HG02571 (cell line): ENCODE measurements at regions not wholly inside any gene's neighbourhood (a gene's known extent, or its start where the extent isn't known, plus 50 kb on each side); places are given as distances from the start of the nearest gene placed in this dataset.
"Not testable (repeated sequence)": the region's sequence is repeated elsewhere in the genome, so short reads cannot be mapped to it uniquely, and the experiment has no call there.

Source experiments
- ATAC-seq: cut with Tn5 transposase; IDR thresholded peaks from one replicate; pipeline ENCODE4 v1.9.1; 2021; ENCODE audit warnings: mild to moderate bottlenecking, moderate library complexity; ENCODE audit not compliant: unreplicated experiment

DNA sequence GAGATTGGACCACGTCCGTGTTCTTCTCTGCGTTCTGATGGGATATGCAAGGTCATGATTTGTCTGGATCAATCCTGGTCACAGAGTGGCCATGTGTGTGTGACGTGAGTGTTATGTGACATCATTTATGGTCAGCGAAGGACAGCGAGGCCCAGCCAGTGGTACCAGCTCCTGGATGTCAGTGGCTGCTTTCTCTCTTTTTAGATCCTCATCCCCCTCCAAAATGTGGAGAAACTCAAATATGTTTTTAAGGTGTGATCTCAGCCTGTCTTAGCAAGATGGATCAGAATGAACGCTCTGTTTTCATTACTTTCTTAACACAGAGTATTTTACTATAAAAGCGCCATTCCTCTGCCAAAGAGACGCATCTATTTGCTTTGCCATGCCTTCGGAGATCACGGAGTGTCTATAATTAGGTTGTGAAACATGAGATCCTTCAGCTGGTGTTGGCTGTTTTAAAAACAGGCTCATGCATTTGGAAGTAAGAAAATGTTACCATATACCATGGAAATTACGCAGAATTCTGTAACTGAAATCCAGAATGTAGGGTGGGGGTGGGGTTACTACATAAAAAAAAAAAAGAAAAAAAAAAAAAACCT is 245.5 kb upstream of the TCERG1L start:
- ATAC-seq: no peak

- not testable (repeated sequence) for ATAC-seq
These were observed 246.4 kb upstream of the TCERG1L start for GRCh38 chr10:131557956-131558355.

DNA sequence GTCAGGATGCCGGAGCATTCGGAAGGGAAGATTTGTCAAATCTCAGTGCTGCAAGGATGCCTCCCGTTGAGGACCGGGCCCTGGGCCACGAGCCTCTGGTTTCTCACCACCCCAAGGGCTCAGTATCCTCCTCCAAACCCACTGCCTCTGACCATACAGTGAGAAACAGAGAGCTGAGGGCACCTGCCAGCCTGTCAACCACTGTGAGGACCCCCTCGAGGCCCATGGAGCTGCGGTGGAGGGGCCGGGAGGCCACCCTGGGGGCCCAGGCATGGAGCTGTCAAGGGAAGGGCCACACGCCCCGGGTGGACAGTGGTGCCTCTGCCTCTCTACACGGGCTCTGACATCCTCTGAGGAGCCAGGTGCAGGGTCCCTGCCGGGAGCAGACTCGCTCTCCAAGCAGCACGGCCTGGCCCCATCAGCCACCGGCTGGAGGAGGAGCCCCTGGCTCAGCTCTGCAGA is 248.0 kb upstream of the TCERG1L start:
- no peak for ATAC-seq

DNA sequence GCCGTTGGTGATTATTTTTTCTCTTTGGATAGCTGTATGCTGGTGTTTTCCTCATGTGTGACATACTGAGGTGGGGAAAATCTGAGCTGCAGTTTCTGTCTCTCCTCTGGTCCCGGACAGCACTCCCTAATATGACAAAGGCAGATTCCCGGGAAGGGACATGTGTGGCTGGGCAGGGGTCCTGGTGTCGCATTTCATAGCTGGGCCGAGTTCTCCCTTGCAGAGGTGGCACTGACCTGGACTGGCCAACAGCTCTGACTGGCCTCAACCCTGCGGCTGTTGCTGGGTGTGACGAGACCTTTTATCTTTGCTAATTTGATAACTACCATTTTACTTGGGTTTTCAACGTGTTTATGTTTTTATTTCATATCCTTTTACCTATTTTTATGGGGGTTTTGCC is 248.6 kb upstream of the TCERG1L start:
- no peak for ATAC-seq

- no peak for ATAC-seq
These were observed 249.3 kb upstream of the TCERG1L start for GRCh38 chr10:131560706-131561355.

DNA sequence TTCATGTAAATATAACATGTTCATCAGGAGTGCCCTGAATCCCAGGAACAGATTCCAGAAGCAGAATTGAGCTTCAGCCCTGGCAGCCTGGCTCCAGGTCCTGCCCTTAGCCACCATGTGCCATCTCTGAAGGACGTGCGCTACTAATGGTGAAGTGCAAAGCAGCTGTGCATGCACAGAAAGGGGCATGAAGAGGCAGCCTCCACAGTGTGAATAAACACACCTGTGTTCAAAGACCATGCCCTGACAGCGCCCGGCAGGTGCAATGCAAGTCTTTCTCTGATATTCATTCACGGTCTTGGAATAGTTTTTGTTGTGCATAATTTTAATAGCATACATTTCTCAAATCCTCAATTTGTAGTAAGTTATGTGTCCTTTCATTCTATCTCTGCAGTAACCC is 250.4 kb upstream of the TCERG1L start:
- no peak for ATAC-seq

GRCh38 chr10:131563411-131563810 is 251.9 kb upstream of the TCERG1L start:
- no peak for ATAC-seq

GRCh38 chr10:131567279-131568162 is 256.0 kb upstream of the TCERG1L start:
- ATAC-seq: no peak

- ATAC-seq: no peak
These were observed 257.3 kb upstream of the TCERG1L start for GRCh38 chr10:131568866-131569265.

DNA sequence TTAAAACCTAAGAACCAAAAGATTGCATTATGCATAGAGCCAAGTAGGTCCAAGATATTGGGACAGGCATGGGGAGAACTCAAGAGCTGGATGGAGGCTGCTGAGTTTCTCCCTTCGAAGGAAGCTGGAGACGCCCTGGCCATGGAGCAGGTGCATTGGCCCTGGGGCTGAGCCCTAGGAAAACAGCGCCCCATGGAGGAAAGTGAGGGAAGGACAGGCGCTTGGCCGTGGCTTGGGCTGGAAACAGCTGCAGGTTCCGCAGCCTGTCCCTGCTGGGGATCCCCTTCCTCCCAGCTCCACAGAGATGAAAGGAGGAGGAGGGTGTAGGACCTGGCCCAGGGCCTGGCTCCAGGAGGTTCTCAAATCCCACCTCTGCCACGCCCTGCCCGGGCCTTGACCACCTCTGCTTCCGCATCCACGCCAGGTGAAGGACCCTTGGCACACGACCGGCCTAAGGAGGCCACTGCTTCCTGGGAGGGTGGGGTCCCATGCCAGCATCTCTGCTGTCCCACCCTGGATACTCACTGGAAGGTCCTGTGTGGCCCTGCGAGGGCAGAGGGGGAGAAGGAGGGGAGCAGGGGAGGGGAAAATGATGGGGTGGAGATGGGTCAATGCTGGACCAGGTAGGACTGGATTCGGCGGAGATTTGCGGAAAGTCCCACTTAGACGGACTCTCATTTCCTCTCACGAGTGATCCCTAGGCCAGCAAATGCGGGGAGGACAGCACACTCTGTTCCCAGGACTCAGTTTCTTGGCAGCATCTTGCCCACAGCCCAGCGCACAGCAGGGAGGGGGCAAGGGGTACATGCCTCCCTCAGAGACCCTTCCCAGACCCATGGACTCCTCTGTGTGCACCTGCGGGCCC is 258.6 kb upstream of the TCERG1L start:
- no peak for ATAC-seq

DNA sequence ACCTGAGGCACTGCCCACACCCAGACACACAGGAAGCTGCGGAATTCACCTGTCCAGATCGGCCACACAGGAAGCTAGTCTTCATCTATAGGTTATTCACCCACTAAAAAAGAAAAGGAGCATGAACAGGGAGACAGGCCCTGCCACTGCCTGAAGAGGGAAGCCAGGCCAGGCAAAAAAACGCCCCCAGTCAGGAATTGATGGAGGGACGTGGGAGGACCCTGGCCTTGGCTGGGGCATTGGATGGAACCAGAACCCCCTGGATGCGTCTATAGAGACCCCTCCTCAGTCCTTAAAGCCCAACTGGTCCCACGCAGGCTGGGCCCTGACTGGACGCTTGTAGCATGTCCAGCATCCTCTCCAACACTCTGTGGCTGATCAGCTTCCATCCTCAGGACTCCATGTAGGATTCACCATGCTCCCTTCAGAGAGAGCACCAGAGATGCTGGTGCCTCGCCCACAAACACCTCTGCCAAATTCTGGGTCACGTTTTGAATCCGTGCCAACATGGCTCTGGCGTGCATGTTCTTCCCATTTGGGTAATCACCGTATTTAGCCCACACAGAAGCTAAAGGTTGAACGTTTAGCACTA is 259.3 kb upstream of the TCERG1L start:
- ATAC-seq: no peak

- ATAC-seq: no peak
These were observed 259.8 kb upstream of the TCERG1L start for GRCh38 chr10:131571346-131571745.

DNA sequence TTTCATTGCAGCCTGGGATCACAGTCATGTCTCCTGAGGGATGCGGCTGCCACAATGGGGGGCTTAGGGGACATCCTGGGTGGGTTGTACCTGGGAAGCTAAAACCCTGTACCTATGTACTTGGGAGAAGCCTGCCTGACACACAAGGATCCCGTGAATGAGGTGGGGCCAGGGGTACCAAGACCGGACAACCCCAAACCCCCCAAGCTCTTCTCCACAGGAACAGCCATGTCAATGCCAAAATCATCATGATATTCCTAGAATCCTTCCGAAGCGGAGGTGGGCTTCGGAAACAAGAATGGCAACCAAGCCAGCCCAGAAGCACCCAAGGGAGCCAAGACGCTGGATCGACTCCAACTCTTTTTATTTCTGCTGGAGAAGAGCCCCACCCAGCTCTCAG is 260.3 kb upstream of the TCERG1L start:
- ATAC-seq: no peak

DNA sequence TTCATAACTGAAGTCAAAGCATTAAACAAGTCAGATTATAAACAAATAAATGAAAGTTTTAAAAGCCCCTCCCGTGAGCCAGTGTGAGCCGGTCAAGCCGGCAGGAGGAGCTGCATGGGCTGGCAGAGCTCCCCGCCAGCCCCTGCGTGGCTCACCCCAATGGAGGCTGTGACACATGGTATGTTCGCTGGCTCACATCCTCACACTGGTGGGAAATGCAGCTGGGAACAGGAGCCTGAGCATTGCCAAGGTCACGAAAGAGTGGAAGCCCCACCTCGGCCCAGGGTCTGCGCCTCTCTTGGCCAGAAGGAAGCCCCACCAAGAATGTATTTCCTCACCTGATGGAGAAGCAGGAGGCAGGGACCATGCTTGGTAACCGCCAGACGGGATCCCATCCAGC is 261.7 kb upstream of the TCERG1L start:
- no peak for ATAC-seq

GRCh38 chr10:131573707-131574106 is 262.2 kb upstream of the TCERG1L start:
- ATAC-seq: no peak

- no peak for ATAC-seq
These were observed 262.8 kb upstream of the TCERG1L start for GRCh38 chr10:131574363-131574706.

- no peak for ATAC-seq
These were observed 263.3 kb upstream of the TCERG1L start for GRCh38 chr10:131574707-131575430.

DNA sequence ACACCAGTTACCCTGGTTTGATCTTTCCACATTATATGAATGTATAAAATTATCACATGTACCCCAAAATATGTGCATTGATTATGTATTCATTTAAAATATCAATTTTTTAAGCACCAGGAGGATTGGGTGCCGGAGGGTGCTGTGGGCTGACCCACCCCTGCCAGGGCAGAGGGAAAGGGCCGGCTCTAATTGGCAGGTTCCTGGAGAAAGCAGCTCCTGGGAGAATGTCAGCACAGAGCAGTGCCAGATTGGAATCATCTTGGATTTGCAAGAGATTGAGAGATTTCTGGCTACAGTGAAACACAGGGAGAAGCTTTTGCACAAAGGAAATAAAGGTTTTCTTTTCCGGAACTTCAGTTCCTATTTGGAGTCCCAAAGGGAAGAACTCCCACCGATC is 264.4 kb upstream of the TCERG1L start:
- ATAC-seq: no peak

GRCh38 chr10:131576341-131577177 is 265.0 kb upstream of the TCERG1L start:
- ATAC-seq: no peak
